Skeletal muscle cell (primary cell): ENCODE measurements at regions not wholly inside any gene's neighbourhood (a gene's known extent, or its start where the extent isn't known, plus 50 kb on each side); places are given as distances from the start of the nearest gene placed in this dataset.

ENCODE experiments used
- DNase-seq: peaks from one replicate; pipeline ENCODE4 v3.0.0-alpha.2; 2010; ENCODE audit warnings: low read depth
- H3K4me3 ChIP-seq: 2 replicates; pipeline ENCODE4 v1.5.1; 2011; ENCODE audit warnings: low read depth, mild to moderate bottlenecking, control low read depth, low read length, moderate library complexity

DNA sequence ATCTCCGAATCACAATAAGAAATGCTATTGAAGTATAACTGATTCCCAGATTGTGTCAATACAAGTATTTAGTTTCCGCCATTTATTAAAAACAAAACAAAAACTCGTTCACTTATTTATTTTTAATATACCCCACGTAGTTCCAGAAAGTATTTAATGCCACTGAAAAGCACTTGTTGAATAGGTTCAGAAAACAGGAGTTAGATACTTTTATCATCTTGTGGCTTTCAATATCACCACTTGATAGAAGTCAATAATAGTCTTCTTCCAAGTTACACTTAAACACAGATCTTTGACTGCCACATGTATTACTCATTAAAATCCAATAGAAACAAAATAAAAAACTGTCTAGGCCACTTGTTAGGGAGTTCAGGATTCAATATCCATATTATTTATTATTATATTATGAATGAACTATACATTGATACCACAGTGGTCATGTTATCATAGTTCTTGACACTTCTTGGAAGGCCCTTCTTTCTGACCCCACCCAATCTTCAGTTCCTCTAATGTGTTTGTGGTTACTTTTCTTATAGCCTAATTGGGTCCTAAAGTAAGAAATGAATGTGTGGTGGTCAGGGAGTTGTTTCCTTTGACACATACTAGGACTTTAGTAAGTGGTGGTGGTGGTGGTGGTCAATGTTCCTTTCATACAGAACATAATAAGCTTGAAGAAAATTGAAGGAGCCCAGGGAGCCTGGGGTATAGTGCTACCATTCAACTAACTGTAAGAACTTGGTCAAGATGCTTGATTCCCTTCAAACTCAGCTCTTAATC lies 221.3 kb upstream of the ITGA4 start:
- no peak for DNase-seq
- H3K4me3 ChIP-seq, result no peak overlapping the region

DNA sequence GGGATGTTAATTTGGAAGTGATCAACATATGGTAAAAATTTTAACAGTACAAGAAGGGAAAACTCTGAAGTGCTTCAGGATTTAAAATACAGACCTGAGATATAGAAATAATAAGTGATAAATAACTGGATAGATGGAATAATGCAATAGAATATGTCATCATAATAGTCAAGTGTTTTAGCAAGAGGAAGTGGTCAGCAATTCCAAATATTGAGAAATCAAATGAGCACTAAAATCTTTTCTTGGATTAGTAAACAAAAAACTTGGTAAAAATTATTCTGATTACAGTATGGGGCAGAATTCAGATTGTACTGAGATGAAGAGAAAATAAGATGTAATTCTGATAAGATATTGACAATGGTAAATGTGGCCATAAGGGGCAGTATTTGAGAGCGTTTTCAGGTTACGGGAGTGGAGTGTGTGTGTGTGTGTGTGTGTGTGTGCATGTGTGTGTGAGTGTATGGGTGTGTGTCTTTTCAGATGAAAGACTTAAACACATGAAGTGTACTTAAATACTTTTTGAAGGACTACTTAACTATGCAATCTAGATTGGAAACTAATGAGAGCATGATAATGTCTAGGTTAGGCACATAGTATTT lies 217.9 kb upstream of the ITGA4 start:
- H3K4me3 ChIP-seq, result no peak overlapping the region
- no peak for DNase-seq

DNA sequence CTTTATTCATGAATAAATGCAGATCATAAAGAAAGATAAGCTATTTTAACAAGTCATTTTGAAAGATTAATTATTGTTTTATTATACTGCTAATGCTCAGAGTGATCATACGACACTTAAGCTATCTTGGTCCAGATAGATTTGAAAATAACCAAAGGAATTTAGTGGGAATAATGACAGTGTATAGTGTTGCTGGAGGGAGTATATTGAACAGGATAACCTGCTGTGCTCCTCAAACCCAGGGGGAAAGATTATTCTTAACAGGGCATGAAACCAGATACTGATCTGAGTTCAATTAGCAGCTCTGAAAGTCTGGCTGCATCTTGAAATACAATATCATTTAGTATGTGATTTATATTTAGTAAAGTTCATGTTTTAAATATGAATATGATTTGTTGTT lies 216.3 kb upstream of the ITGA4 start:
- no peak for DNase-seq
- H3K4me3 ChIP-seq, result no peak overlapping the region

DNA sequence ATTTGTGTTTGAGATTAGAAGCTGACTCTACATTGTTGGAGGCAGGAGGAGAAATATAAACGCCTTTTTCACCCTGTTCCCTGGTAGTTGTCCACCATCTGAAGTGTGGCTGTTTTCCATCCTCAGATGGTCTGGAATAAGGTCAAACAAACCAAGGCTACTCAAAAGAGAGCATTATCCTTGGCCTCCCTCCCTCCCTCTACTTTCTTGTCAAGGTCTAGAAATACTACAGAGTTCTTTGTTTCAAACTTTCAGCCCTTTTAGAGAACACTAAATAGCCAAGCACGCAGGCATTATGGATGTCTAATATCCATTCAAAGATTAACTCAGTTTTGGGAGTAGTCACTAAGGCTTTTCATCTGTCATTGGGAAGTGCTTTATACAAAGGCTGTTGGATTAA lies 215.8 kb upstream of the ITGA4 start:
- no peak overlapping the region for H3K4me3 ChIP-seq
- no peak for DNase-seq

DNA sequence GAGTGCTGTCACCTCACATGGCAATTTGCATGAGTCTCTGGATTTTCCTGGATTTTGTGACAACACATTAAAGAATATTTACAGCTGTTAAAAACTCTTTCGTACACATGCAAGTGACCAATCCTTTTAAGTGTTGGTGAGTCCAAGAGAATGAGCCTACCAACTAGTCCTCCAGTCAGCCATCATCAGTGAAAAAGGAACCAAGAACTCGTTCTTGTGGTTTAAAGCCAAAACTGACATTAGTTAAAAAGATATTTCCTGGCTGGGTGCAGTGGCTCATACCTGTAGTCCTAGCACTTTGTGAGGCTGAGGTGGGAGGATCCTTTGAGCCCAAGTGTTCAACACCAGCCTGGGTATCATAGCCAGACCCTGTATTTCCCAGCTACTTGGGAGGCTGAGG lies 215.4 kb upstream of the ITGA4 start:
- H3K4me3 ChIP-seq, result no peak overlapping the region
- no peak for DNase-seq

GRCh38 chr2:181242262-181242661 lies 214.9 kb upstream of the ITGA4 start:
- DNase-seq, result no peak
- H3K4me3 ChIP-seq, result no peak overlapping the region

DNA sequence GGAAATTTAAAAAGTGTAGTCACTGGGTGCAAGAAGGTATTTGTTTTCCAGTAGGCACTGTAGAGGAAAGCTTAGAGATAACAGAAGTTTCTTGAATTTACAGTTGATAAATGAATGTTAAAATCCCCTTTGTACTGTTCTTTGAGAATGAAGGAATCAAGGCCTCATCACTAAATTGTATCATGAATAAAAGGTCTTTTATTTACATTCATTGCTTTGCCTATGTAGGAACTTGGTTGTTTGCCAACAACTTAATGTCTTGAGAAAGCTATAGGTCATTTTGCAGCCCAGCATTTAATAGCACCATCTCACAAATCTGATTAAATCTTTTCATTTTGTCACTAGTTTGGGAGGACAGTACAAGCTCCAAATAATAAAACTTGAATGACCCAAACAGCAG lies 213.9 kb upstream of the ITGA4 start:
- H3K4me3 ChIP-seq, result no peak overlapping the region
- no peak for DNase-seq

GRCh38 chr2:181250691-181251090 lies 206.5 kb upstream of the ITGA4 start:
- no peak overlapping the region for H3K4me3 ChIP-seq
- DNase-seq, result no peak

DNA sequence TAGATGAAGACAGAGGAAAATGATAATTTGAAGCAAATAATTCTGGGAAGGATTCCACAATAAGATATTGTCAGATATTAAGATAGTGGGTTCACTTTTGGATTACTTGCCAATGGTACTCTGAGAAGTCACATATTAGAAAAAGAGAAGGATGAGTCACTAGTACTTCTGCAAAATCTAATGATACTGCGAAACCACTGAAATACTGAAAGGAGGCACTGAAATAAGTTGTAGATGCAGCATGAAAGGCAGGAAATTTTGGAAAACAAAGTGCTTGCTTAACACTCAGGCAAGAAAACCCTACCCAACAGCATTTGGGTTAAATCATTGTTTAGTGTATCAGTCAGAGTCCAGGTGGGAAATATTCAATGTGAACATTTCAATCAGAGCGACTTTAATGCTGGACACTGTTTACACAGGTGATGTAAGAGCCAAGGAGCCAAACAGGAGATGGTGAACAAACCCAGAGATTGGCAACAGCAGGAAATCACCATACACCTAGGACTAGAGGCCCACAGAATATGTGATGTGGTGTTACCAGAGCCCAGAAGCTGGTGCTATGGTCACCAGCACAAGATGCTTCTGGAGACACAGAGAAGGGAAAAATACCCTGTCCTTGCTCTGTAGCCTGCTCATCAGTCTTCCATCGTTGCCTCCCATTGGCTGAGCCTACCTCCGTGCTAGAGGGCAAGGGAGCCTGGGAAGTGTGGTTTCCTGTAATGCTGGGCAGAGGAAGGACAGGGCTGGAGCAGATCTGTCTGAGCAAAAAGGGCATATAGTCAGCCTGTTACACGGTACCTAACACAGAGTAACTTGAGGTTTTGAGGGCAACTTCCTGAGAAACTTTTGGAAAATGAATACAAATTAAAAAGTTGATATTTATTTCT lies 204.7 kb upstream of the ITGA4 start:
- H3K4me3 ChIP-seq, result no peak overlapping the region
- DNase-seq, result no peak

DNA sequence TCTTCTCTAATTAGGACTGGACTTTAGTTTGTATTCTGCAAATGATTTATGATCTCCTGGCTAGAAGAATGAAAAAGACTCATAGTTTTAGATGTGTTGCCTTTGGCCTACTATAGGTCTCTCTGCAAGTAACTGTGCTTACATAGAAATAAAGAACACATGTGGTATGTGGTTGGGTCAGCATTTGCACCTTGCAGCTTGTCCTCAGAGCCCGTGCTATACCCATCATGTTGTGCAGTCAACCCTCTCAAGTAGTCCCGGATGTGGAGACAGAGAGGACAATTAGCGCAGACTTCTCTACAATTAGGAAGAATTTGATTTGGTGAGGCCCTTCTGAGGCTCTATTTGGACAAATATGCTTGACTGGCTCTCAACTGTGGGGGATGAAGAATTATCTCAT lies 203.7 kb upstream of the ITGA4 start:
- DNase-seq, result no peak
- no peak overlapping the region for H3K4me3 ChIP-seq

- no peak for DNase-seq
- no peak overlapping the region for H3K4me3 ChIP-seq
Measured at GRCh38 chr2:181255651-181256050, 201.5 kb upstream of the ITGA4 start.

DNA sequence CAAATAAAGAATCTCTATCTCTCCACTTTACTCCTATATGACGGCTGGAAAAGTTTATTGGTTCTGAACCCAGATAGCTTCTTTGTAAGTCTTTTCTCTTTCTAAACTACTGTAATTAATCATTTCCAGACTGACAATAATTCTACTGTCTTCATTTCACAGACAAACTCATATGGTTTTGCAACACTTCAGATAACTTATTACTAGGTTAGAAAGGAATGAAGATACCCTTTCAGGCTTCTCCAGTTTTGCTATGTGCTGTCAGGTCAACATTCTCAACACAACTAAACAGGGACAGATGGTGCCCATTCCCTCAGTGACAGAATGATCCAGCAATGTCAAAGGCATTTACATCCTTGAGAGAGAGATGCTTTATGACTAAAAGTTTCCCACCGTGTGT lies 198.5 kb upstream of the ITGA4 start:
- DNase-seq, result peak; percentile 50
- no peak overlapping the region for H3K4me3 ChIP-seq

- H3K4me3 ChIP-seq, result no peak overlapping the region
- no peak for DNase-seq
Measured at GRCh38 chr2:181262782-181263181, 194.4 kb upstream of the ITGA4 start.

DNA sequence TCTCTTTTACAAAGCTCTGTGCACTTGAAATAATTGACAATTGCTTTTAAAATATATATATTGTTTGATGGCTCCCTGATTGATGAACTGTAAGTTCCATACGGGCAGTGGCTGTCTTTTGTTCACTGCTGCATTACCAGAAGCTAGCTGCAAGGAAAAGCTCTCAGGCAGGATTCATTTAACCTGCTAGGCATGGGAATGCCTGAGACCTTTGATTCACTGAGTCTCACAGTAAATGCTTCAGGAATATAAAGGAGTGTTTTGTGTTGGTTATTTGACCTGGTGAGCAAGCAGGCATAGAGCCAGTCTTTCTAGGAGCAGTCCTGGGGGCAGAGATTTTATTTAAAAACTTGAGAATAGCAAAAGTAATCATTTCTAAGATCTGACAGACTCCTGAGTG lies 193.2 kb upstream of the ITGA4 start:
- no peak overlapping the region for H3K4me3 ChIP-seq
- no peak for DNase-seq

- H3K4me3 ChIP-seq, result no peak overlapping the region
- no peak for DNase-seq
Measured at GRCh38 chr2:181264441-181264840, 192.7 kb upstream of the ITGA4 start.

DNA sequence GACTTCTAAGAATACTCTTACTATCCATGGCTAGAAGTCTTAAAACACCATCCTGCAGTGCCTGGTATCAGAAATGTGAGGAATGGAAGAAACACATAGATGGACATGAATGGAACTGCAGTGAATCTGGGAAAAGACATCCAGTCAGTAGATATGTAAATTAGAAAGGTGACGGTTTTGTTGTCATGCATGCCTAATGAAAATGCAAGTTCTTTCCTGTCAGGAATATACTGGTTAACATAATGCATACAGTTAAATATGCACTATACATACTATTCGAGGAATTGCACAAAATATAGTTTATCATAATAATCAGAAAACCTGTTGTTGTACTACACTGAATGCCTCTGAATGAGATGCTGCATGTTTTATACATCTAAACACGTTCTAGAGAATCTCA lies 190.6 kb upstream of the ITGA4 start:
- no peak for DNase-seq
- no peak overlapping the region for H3K4me3 ChIP-seq

DNA sequence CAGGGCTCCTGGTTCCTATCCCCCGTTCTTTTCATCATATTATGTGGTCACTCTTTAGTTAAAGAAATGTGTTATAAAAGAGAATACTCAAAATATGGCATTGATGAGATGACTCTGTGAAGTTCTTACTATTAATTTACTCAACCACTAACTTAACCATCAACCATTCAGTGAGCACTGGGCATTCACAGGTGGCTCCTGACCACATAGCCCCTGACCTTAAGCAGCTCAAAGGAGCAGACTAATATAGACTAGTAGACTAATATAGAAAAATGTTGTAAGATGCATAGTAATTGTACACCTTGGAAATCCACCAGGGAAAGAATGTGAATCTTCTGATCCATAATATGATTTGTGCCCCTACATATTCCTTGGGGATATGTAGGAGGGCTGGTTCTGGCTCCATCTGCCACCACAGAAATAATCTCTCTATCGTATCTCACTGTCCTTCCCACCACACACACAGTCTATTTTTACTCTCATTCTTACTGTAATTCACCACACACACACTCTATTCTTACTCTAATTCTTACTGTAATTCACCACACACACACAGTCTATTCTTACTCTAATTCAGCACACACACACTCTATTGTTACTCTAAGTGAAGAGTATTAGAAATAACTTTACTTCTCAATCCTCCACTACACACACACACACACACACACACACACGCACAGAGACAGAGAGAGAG lies 188.9 kb upstream of the ITGA4 start:
- DNase-seq, result peak; percentile 9
- H3K4me3 ChIP-seq, result no peak overlapping the region

DNA sequence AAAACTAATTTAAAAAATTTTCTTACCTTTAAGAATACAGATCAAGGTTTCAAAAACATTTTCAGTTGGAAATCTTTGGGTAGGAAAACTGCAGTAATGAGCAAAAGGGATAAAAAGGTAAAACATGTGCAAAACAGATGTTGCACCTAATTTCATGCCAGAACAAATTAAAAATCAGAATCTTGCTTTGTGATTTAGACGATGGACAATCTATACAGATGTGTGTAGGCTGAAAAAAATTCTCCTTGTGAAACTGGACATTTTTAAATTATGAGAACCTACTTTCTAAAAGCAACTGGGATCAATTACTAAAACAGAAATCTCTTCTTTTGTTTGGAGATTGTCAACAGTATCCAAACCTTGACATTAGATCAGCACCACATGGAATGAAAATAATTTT lies 183.2 kb upstream of the ITGA4 start:
- H3K4me3 ChIP-seq, result no peak overlapping the region
- no peak for DNase-seq

GRCh38 chr2:181275643-181276070 lies 181.5 kb upstream of the ITGA4 start:
- no peak for DNase-seq
- H3K4me3 ChIP-seq, result no peak overlapping the region
